GM21515 (cell line): ENCODE measurements at regions not wholly inside any gene's neighbourhood (a gene's known extent, or its start where the extent isn't known, plus 50 kb on each side); places are given as distances from the start of the nearest gene placed in this dataset.

Experiments used
- ATAC-seq: cut with Tn5 transposase; IDR thresholded peaks from one replicate; pipeline ENCODE4 v1.9.1; 2021; ENCODE audit not compliant: unreplicated experiment

DNA sequence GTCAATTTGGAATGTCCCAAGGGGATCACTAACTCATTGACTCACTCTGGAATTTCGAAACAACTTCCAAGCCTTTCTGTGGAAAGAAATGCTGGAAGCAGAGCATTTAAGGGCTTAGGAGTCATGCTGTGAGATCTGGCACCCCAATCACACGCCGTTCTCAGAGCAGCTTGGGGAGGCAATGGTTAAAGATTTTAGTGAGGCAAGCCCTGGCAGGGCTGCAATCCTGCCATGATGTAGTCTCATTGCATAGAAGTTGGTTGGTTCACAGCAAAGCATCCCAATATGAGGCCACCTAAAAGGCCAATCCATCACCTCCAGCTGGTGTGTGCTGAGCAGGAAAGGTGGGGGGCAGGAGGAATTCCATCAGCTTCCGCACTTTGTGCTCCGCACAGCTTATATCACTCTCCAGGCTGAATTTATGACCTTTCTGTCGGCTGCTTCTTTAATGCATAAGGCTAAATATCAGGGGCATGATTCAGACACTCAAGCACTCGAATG is 1043.9 kb upstream of the POU3F3 start:
- ATAC-seq = no peak

DNA sequence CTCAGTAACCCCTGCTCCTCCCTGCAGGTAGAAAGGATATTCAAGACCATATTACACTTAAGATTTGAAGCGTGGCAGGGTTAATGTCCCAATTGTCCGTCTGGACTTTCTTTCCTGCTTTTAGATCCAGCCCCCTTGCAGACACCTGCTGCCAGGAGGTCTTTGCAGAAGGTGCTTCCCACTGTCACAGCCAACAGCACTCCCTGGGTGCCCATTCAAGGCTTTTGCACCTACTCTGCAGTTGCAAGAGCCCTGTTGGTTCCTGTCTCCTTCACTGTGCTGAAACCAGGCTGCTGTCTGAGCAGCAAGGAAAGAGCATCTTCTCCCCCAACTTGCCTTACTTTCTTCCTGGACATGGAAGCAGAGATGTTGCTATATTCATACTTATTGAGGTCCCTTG is 1043.0 kb upstream of the POU3F3 start:
- ATAC-seq = no peak

DNA sequence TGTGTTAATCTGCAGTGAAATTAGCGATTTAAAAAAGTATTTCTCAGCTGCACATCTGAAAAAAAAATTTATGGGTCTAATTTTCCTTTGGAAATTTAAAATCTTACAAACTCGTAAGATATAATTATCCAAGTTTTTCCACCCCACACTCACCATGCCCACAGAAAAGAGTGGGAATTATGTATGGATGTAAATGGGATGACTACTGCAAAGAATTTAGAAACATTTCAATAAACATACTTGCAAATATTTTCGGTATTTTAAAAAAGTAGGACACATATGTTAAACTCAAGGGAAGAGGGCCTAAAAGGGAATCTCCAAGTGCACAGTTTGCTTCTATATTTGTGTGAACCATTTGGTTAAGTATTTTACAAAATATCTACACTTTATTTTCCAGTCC is 1039.9 kb upstream of the POU3F3 start:
- ATAC-seq = no peak

DNA sequence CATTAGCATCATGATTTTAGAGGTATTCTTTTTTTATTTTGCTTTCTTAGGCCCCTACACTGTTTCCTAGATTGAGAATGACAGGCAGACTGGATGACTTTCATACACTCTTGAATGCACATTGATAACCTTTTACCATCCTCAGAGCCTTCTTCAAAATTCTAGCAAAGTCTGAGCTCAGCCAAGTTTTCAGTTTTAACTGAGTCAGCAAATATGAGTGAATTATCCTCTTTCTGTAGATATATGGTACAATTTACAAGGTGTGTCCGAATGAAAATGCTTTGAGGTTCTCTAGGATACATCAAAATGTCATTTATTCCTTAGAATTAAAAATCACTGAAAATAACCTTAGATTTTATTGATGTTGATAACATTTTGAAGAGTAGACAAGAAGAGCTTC is 1038.2 kb upstream of the POU3F3 start:
- ATAC-seq = no peak

DNA sequence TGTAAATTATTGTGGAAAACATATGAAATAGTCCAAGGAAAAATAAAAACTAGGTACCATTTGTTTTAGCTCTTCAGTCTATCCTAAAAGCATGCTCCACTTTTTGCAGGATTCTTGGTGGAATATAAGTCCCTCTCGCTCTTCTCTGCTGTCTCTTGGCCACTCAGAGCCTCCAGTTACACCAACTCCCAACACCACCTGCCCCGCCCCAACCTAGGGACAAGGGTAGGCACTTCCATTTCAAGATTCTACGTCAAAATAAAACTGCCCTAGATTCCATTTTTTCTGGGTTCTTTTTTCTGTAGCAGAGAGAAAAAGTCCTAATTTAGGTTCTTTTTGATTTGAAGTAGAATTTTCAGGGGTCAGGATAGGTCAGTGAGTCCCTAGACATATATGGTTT is 1036.2 kb upstream of the POU3F3 start:
- no peak for ATAC-seq

DNA sequence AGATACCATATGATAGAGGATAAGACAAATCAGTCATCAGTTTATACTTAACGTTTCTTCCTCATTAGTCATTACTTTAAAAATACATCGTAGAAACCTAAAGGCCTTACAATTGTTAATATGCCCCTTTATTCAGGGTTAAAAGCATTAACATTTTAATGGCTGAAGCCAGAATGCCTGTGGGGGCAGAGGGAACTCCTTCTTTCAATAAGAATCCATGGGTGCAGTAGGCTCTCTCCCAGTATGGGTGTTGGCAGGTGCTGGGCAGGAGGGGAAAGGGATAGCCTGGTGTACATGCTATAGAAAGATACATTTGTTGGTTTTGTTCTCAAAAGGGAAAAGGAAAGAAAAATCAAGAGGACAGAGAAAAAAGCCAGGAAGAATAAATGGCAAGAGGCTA is 1035.7 kb upstream of the POU3F3 start:
- ATAC-seq = no peak

DNA sequence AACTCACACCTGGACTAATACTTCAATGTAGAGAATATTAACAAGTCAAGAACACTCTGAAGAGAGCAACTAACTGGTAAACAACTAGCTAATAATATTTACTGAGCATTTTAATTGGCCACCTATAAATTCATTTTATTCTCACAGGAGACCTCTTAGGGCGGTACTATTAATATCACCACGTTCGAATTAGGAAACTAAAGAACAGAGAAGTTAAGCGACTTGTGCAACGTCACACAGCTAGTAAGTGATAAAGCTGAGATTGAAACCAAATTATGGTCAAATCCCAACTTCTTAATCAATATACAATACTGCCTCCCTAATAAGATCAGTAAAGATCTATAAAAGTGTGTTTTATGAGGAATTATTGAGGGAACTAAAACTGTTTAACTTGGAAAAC is 1034.3 kb upstream of the POU3F3 start:
- ATAC-seq = no peak

DNA sequence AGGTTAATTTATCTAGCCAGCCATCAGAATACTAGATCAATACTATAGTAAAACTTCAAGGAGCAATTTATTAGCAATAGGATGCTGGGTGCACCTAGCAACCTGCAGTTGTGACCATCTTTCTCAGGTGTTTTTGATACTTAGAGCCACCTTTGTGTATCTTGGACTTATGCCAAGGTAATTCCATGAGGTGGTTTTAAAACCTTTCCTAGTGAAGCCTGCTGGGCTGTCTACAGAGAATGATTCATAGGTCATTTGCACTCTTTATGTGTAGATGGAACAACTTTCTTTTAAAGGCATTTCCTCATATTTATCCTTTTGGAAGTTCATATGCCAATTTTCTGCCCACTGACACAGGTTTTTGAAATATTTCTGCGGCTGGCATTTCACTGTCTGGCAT is 1030.1 kb upstream of the POU3F3 start:
- ATAC-seq = no peak

DNA sequence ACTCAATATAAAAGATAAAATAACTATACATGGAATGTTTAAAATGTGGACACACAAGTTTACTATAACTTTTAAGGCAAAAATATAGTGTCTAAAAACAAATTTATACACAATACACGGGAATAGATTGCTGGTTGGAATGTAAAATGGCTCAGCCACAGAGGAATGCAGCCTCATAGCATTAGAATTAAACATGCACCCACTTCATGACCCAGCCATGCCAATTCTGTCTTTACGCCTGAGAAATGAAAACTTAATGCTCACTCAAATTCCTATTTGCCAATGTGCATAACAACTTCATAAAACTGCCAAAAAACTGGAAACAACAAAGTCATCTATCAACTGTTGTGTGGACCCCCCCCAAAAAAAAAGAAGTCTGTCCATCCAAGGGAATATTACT is 1006.6 kb upstream of the POU3F3 start:
- no peak for ATAC-seq

DNA sequence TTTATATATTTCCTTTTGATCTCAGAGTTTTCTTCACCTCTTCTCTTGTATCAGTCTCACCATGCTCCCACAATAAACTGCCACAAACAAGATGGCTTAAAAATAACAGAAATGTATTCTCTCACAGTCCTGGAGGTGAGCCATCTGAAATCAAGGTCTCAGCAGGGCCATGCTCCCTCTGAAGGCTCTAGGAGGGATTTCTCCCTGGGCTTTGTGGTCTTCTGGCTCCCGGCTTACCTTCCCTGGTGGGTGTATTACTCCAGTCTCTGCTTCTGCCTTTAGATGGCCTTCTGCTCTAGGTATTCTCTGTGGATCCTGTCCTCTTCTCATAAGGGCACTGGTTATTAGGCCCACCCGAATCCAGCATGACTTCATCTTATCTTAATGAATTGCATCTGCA is 994.7 kb upstream of the POU3F3 start:
- no peak for ATAC-seq

DNA sequence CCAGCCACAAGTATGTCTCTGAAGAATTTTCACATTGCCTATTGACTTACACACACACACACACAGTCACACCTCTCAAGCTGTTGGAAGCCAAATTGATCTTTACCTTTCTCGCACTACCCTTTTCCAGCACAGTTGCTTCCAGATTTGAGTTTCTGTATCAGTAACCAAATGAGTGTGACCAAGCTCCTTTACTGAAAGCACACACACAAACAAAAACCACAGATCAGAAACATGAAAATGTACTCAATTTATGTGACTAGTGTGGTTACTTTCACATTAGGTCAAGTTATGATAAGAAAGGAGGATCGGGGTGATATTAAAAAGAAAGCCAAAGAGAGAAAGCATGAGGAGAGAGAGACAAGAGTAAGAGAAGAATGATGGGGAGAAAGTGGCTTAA is 993.9 kb upstream of the POU3F3 start:
- no peak for ATAC-seq

DNA sequence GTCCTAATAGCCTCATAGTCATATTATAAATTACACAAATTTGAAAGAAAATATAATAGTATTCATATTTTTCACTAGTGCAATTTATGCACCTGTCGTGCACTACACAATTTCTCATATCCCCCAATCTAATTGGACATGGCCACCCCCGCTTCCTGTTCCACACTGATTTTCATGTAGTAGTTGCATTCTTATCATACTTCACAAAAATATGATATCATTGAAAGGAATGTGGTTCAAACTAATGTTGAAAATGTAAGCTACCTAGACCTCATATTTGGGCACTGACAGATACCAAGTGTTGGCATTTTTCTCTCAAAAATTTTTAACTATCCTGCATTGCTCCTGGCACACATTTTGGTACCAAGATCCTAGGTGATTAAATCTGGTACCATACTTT is 985.5 kb upstream of the POU3F3 start:
- ATAC-seq = no peak

DNA sequence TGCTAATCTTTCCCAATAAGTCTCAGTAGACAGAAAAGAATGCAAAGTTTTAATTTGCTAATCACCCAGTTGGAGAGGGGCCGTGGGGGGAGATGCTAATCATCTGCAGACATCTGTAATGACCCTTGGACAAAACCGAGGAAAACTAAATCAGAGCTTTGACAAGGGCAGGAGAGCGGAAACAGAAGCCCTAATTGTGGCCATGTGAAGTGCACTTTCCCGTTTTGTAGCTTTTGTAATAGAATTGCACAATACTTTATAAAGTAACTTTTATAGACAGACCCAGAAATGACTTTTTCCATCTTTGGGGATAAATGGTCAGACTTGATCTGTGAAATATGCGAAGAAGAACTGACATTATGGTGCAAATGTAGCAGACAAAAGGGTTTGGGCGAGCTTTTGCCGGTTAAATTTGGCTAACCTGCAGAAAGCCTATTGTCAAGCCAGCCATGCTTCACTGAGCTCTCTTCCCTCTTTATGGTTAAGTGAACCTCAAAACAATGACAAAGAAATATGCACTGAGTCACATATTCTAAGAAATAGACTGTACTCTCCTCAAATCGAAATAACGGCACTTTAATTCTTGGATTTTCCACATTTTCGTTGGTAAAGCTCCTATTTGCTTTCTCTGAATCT is 980.1 kb upstream of the POU3F3 start:
- ATAC-seq = no peak

DNA sequence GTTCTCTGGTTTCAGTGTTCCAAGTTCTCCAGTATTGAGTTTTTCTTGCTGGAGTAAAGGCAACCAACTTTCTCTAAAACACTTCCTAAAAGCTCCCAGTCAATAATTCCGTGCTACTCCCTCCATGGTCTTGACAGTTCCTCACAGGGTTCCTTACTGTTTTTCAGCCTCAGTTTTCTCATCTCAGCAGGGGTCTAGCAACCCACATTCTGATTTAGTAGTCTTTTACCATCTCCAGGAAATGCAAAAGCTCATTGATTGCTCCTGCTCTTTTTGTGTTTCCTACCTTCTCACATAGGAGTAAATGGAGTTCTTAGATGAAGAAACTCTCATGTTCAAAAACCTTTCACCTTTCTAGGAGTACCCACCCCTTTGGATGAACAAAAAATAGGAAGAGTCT is 978.8 kb upstream of the POU3F3 start:
- ATAC-seq = no peak

DNA sequence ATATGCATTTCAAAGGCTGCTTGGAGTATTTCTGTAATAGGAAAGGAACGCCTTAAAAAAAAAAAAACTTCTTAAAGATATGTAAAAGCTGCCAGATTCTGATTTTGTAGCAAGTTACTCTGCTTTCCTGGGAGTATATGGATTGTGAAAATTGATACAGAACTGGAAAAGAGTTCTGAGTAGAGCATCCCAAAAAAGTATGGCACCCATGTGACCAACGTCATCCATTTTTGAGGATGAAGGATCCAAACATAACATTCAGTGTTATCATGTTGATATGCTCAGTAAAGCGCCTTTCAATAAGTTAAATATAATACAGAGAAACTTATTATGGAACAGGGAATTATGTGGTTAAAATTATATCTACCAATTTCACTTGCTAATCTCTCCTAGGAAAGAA is 978.4 kb upstream of the POU3F3 start:
- ATAC-seq = no peak

DNA sequence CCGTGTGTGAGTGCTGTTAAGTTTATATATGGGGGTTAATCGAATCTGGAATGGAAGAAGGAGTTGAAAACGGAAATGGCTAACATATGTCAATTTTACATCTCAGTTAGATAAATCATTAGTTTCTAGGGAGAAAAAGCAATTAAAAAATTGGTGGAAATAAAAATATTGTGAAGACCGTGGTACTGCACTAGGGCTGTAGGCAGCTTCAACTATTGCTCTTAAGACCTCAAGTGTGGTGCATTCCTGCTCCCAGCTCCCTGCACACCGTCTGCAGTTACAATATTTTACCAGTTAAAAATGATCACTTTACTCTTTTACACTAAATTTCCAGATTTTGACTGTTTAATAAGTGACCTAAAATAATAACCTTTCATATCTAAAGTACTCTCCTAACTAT is 977.3 kb upstream of the POU3F3 start:
- ATAC-seq = no peak

DNA sequence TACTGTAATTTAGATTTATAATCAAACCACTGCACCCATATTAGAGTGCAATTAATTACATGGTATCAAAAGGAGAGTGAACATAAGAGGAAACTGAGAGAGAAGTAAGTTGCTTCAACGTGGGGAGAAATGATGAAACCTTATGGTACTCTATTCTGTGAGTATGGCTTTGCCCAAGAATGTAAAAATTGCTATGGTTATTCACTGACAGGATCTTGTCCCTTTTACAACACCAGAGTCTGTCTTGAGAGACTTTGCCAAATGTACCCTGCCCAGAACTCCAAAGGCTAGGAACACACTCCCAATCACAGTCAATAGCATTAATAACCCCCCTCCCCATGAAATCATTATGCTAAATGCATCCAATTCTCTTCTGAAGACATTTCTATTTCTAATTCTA is 974.8 kb upstream of the POU3F3 start:
- no peak for ATAC-seq

DNA sequence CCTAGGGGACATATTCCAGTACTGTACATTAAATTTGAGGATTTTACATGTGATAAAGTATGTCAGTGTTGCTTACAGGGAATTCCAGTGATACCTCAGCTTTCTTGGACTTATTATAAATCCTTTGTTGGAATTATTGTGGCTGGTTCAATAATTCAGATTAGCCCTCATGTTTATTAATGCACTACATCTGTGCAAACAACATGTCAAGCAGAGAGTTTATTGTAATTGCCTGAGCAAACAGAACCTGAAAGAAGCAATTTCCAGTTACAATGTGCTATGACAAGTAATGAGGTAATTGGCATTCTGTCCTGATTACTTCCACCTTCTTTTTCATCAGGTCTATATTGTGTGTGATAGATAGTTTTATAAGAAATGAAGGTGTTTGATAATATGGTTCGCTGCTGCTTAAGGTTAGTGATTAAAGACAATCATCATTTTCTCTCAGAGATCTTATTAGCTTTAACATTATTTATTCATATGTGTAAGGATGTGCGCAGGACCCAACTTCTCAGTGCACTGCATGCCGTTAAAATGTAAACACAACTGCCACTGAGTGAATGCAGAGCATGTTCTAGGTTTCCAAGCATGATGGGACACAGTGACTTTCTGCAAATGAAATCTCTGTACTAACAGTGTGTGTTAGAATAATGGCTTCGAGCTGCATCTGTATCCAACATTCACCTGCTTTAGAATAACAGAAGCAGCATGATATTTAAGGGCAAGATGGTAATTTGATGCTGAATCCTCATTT is 973.7 kb upstream of the POU3F3 start:
- no peak for ATAC-seq

DNA sequence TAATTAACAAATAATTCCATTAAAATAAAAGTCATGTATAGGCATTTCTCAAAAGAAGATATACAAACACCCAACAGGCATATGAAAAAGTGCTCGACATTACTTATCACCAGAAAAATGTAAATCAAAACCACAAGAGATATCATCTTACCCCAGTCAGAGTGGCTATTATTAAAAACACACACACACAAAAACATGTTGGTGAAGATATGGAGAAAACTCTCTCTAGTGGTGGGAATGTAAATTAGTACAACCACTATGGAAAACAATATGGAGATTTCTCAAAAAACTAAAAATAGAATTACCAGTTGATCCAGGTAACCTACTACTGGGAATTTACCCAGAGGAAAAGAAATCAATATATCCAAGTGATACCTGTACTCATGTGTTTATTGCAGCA is 966.3 kb upstream of the POU3F3 start:
- ATAC-seq = no peak

DNA sequence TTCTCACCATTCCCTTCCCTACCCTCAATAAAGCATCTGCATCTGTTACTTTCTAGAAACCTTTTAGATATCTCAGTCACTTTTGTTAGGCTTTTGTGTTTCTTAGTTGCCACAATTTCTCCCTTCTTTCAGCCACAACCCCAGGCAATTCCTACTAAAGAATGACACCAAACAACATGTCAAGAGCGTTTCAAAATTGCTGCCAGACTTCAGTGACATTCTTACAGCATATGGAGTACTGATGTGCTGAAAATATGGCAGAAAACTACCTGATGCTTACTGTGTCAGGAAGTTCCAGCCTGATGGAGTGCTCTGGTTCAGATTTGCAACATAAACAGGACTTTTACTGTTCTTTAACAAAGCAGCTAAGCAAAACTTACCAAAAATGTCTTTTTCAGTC is 957.7 kb upstream of the POU3F3 start:
- ATAC-seq = no peak

DNA sequence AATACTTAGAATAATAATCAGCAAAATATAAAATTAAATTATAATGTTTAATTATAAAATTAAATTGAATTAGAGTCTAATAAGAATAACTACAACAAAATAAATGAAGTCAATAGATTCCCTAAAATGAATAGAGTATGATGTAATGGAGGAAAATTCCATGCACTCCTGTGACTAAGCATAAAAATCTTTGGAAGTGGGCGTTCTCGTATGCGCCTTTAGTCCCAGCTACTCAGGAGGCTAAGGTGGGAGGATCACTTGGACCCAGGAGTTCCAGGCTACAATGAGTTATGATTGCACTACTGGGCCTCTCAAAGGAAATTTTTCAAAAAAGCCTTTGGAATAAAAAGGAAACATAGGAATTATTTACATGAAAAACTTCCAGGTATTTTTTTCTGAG is 955.4 kb upstream of the POU3F3 start:
- ATAC-seq = no peak

DNA sequence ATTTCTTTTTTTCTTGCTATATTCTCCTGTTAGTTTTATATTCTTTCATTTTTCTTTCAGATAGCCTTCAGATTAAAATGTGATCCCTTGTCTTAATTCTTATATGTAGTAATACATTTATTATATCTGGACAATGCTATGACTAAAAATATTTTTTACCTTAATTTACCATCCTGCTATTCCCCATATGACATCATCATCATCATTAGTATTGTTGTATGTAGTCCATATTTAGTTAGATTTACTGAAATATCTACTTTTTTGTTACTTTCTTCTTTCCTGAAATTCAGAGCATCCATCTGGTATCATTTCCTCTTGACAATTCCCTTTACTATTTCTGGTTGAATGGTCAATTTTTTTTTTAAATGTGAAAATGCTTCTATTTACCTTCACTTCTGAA is 951.6 kb upstream of the POU3F3 start:
- ATAC-seq = no peak

DNA sequence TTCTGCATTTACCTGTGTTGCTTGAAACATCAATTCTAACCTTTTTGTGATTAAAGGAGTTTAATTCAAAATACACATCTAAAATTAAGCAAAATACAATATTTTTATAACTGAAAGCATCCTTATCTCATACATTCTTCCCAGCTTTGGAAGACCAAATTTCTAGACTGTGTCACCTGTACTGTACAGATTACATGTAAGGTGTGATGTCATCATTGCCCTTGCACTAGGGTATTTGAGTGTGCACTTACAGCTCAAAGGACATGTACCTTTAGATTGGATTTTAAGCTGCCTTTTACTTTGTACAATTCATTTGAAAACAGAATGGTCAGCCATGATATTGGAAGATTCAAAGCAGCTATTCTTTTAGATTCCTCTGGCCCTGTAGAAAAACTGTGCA is 932.8 kb upstream of the POU3F3 start:
- no peak for ATAC-seq
